ENCODE measurements at regions not wholly inside any gene's neighbourhood (a gene's known extent, or its start where the extent isn't known, plus 50 kb on each side); places are given as distances from the start of the nearest gene placed in this dataset.

DNA sequence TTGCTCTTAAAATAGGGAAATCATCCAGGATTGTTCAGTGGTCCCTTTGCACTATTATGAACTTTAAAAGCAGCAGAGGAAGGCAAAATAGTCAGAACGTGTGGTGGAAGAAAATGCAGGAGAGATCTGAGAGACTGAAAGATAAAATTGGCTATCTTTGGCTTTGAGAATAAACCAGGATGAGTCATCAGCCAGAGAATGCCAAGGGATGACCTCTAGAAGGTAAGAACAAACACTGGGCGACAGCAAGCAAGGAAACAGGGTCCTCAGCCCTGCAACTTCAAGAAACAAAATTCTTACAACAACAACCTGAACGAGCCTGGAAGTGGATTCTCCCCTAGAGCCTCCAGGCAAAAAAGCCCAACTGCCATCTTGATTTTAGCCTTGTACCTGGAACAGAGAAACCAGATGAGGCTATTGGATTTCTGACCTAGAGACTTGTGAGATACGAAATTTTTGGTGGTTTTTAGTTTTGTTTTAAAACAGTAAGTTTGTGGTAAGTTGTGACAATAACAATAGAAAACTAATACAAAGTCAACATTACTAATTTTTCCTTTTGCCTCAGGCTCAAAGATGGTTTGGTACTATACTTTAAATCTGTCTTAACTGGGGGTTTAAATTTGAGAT, 130.2 kb upstream of the CNTNAP2 start:
- intact Hi-C loops (cut with DNase I), result no loop called here
- Histone ChIP-seq H3K36me3 (no peaks in the 10 kb centered on the region), H3K27ac (no peak overlapping the region), H3K27me3 (no peaks in the 10 kb centered on the region), H3K9me3 (no peaks in the 10 kb centered on the region), H3K4me1 (no peaks in the 10 kb centered on the region), H3K4me3 (replicated peaks in 1 of 3) (no peak overlapping the region)
- WGBS, 2 donors, result 41 to 45% methylated on average over 4 of the region's 4 CpGs
- no peak for DNase-seq
- no peak for TF ChIP-seq POLR2A (IDR thresholded peaks at IDR 0.05)
- TF ChIP-seq, protein P1, sequence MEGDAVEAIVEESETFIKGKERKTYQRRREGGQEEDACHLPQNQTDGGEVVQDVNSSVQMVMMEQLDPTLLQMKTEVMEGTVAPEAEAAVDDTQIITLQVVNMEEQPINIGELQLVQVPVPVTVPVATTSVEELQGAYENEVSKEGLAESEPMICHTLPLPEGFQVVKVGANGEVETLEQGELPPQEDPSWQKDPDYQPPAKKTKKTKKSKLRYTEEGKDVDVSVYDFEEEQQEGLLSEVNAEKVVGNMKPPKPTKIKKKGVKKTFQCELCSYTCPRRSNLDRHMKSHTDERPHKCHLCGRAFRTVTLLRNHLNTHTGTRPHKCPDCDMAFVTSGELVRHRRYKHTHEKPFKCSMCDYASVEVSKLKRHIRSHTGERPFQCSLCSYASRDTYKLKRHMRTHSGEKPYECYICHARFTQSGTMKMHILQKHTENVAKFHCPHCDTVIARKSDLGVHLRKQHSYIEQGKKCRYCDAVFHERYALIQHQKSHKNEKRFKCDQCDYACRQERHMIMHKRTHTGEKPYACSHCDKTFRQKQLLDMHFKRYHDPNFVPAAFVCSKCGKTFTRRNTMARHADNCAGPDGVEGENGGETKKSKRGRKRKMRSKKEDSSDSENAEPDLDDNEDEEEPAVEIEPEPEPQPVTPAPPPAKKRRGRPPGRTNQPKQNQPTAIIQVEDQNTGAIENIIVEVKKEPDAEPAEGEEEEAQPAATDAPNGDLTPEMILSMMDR (IDR thresholded peaks at IDR 0.05), result no peak

DNA sequence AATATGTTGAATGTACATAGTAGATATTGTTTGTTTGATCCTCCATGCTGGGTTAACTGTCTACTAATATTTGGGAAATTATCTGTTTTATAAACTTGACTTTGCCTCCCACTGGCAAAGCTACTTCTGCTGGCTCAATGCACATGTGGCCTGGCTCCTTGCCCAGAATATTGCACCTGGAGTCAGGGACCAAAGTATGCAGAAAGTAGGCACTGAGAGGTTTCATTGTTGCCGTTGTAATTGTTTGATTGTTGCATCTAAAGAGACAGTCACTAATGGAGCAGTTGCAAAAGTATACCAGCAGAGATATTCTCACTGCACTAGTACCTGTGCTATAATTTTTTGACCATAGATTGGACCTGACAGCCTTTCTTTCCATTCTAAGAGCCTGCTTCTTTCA, 137.8 kb upstream of the CNTNAP2 start:
- H3K4me1 ChIP-seq, result no peaks in the 10 kb centered on the region
- H3K27ac ChIP-seq, result no peak overlapping the region
- peak in 1 of 2 donors; percentile 1 for DNase-seq
- WGBS, 2 donors, result 26 to 44% methylated on average over 1 of the region's 1 CpG
- TF ChIP-seq, protein P1 (IDR thresholded peaks at IDR 0.05), result no peak
- TF ChIP-seq POLR2A (IDR thresholded peaks at IDR 0.05), result no peak
- no peak overlapping the region for H3K4me3 ChIP-seq (replicated peaks in 1 of 3)
- H3K9me3 ChIP-seq, result no peaks in the 10 kb centered on the region
- no peaks in the 10 kb centered on the region for H3K36me3 ChIP-seq
- no peaks in the 10 kb centered on the region for H3K27me3 ChIP-seq
- intact Hi-C loops (cut with DNase I), result no loop called here

DNA sequence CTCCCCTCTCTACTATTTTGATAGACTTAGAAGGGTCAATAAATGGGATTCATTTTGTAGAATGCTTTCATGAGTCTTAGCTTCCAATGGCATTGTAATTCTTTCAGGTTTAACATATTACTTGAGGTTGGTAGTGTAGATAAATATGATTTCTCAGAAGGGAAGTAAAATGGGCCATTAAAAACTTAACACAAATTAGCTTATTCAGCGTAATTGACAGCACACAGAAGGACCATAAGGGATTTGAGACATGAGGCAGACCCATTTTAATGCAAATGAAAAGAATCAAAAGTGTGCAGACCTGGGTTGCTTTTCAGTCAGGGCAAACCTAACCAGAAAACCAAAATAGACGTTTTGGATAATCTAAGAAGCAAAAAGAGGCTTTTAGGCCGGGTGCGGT, 156.6 kb upstream of the CNTNAP2 start:
- H3K4me3 ChIP-seq (replicated peaks in 1 of 3), result no peak overlapping the region
- H3K36me3 ChIP-seq, result no peaks in the 10 kb centered on the region
- H3K27ac ChIP-seq, result no peak overlapping the region
- 76 to 81% methylated on average over 4 of the region's 4 CpGs for WGBS, 2 donors
- TF ChIP-seq POLR2A (IDR thresholded peaks at IDR 0.05), result no peak
- TF ChIP-seq, protein P1 (IDR thresholded peaks at IDR 0.05), result no peak
- no peaks in the 10 kb centered on the region for H3K27me3 ChIP-seq
- no peak for DNase-seq
- H3K9me3 ChIP-seq, result no peaks in the 10 kb centered on the region
- H3K4me1 ChIP-seq, result no peaks in the 10 kb centered on the region
- intact Hi-C loops (cut with DNase I), result no loop called here

DNA sequence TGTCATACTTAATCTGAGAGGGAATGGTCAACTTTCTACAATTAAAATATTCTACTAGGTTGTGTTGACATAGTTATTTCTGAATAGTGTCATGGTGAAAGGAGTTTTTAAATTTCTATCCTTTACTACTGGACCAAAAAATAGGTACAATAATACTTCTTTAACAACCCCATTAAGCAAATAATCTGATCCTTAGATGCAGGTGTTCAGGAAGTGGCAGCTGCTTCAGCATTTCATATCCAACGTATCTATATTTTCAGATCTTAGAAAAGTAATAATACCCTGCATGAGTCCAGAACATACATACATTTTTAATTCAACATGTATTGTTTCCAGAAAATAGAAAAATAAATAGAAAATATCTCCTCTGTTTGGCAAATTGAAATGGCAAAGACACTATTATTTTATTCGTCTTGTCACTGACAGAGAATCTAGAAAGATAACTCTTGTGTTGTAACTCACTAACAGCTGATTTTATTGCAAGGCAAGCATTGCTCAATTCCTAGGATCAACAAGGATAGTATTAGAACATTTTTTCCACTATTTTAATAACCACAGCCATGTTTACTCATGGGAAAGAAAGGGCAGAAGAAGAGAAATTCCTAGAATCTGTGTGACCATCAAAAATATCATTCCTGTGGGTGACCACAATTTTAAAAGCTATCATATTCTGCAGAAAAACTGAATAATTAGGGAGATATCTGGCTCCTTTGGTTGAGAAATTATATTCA, 159.3 kb upstream of the CNTNAP2 start:
- TF ChIP-seq, protein P1 (IDR thresholded peaks at IDR 0.05), result no peak
- no peaks in the 10 kb centered on the region for H3K27me3 ChIP-seq
- H3K4me1 ChIP-seq, result no peaks in the 10 kb centered on the region
- no peaks in the 10 kb centered on the region for H3K9me3 ChIP-seq
- WGBS, 2 donors, result 76 to 83% methylated on average over 2 of the region's 2 CpGs
- no peak for DNase-seq
- H3K27ac ChIP-seq, result no peak overlapping the region
- no peaks in the 10 kb centered on the region for H3K36me3 ChIP-seq
- H3K4me3 ChIP-seq (replicated peaks in 1 of 3), result no peak overlapping the region
- intact Hi-C loops (cut with DNase I), result no loop called here

DNA sequence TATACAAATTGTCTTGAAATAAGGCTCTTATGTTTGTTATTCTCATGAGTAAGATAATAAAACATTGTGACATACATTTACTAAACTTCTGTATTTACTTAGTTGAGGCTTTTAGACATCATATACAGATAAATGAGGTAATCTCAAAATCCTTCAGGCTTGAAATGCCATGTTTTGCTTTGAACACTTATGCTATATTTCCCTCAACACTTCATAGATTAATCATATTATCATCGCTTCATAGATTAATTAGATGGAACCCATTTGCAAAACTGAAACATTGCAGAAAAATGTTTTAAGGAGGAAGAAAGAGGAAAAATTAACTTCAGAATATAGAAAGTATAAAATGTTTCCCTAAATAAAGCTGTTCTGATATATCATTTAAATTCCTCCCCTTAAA, 165.0 kb upstream of the CNTNAP2 start:
- Histone ChIP-seq H3K27ac (no peak overlapping the region), H3K9me3 (no peaks in the 10 kb centered on the region), H3K4me1 (no peaks in the 10 kb centered on the region), H3K4me3 (replicated peaks in 1 of 3) (no peak overlapping the region), H3K36me3 (no peaks in the 10 kb centered on the region), H3K27me3 (no peaks in the 10 kb centered on the region)
- no peak for DNase-seq
- intact Hi-C loops (cut with DNase I), result no loop called here
- TF ChIP-seq, protein P1 (IDR thresholded peaks at IDR 0.05), result no peak
- no peak for TF ChIP-seq POLR2A (IDR thresholded peaks at IDR 0.05)
- 90 to 91% methylated on average over 1 of the region's 1 CpG for WGBS, 2 donors

Measured in thyroid gland (tissue), 4 donors.